ENCODE measurements at regions not wholly inside any gene's neighbourhood (a gene's known extent, or its start where the extent isn't known, plus 50 kb on each side); places are given as distances from the start of the nearest gene placed in this dataset.
"Not testable (repeated sequence)": the region's sequence is repeated elsewhere in the genome, so short reads cannot be mapped to it uniquely, and the experiment has no call there.

GRCh38 chr16:15219679-15220615, 125.9 kb upstream of the RRN3 start:
- TF ChIP-seq POLR2AphosphoS5 (IDR thresholded peaks at IDR 0.05; ENCODE audit: low read length); POLR2A (IDR thresholded peaks at IDR 0.05; ENCODE audit: low read depth, low read length); ZNF24 (IDR thresholded peaks at IDR 0.05); FOXM1 (IDR thresholded peaks at IDR 0.05; ENCODE audit: low read depth, low read length); YBX1 (IDR thresholded peaks at IDR 0.05); SRF (IDR thresholded peaks at IDR 0.05; ENCODE audit: low read depth in 2 of 2, low read length in 2 of 2); SP1 (IDR thresholded peaks at IDR 0.05; ENCODE audit: low read depth, low read length): not testable (repeated sequence)

All from GM12878 (cell line).